AG04450 (cell line): ENCODE measurements at regions not wholly inside any gene's neighbourhood (a gene's known extent, or its start where the extent isn't known, plus 50 kb on each side); places are given as distances from the start of the nearest gene placed in this dataset.
"Not testable (repeated sequence)": the region's sequence is repeated elsewhere in the genome, so short reads cannot be mapped to it uniquely, and the experiment has no call there.

Experiments
- CTCF ChIA-PET: fragments of 300-600, 350-600 bp; formaldehyde crosslinking; extraction: SDS; loops from one replicate; lab custom pipeline; 2022; ENCODE audit warnings: antibody characterized with exemption, inconsistent platforms; lab: Charles Lee
- POLR2A ChIA-PET: fragments of 350-600 bp; formaldehyde crosslinking; extraction: SDS; loops from one replicate; lab custom pipeline; 2021; ENCODE audit warnings: antibody characterized with exemption, inconsistent platforms; lab: Yijun Ruan, JAX
- DNase-seq: peaks from one replicate; pipeline ENCODE4 v3.0.0-alpha.2; 2011; ENCODE audit warnings: low read depth, low spot score
- H3K27ac ChIP-seq: one replicate; pipeline ENCODE4 v1.5.1; 2012; ENCODE audit warnings: low read depth, low read length, control low read depth
- H3K27me3 ChIP-seq: one replicate; pipeline ENCODE4 v1.6.0; 2012; ENCODE audit warnings: low read length; ENCODE audit not compliant: control insufficient read depth, insufficient read depth
- H3K4me3 ChIP-seq: 2 replicates; pipeline ENCODE4 v1.5.1; 2011; ENCODE audit warnings: mild to moderate bottlenecking, low read depth, low read length, control low read depth
- H3K9me3 ChIP-seq: 2 replicates; pipeline ENCODE4 v1.5.1; 2012; ENCODE audit warnings: low read length; ENCODE audit not compliant: control insufficient read depth, insufficient read depth
- TF ChIP-seq, protein P1 (sequence below): IDR thresholded peaks from 2 replicates; pipeline ENCODE4 v1.5.1; 2011; ENCODE audit warnings: low read depth, low read length, control low read depth, inconsistent platforms

DNA sequence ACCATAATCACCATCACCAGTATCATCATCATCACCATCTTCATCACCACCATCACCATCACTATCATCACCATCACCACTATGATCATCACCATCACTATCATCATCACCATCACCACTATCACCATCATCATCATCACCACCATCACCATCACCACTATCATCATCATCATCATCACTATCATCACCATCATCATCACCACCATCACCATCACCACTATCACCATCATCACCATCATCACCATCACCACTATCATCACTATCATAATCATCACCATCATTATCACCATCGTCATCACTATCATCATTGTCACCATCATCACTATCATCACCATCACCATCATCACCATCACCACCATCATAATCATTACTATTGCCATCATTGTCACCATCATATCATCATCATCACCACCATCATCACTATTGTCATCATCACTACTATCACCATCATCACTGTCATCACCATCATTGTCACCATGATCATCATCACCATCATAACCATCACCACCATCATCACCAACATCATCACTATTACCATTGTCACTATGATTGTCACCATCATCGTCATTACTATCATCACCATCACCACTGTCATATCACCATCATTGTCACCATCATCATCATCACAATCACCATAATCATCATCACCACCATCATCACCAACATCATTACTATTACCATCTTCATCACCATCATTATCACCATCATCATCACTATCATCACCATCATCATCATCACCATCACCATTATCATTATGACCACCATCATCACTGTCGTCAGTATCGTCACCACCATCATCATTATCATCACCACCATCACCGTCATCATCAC lies 154.7 kb downstream of the ACTR3B start:
- POLR2A ChIA-PET, result no interaction called here
- Histone ChIP-seq H3K9me3 (peaks cover 9% of the 10 kb centered on the region), H3K4me3 (no peak overlapping the region), H3K27me3 (no peaks in the 10 kb centered on the region), H3K27ac (no peak overlapping the region)
- TF ChIP-seq, protein P1, sequence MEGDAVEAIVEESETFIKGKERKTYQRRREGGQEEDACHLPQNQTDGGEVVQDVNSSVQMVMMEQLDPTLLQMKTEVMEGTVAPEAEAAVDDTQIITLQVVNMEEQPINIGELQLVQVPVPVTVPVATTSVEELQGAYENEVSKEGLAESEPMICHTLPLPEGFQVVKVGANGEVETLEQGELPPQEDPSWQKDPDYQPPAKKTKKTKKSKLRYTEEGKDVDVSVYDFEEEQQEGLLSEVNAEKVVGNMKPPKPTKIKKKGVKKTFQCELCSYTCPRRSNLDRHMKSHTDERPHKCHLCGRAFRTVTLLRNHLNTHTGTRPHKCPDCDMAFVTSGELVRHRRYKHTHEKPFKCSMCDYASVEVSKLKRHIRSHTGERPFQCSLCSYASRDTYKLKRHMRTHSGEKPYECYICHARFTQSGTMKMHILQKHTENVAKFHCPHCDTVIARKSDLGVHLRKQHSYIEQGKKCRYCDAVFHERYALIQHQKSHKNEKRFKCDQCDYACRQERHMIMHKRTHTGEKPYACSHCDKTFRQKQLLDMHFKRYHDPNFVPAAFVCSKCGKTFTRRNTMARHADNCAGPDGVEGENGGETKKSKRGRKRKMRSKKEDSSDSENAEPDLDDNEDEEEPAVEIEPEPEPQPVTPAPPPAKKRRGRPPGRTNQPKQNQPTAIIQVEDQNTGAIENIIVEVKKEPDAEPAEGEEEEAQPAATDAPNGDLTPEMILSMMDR, result no peak
- no peak for DNase-seq
- CTCF ChIA-PET, result interaction anchor here (0.6 kb wide), 1 partner anchor 16 kb away, joined by 4 read pairs; no protein-coding TSS in a partner anchor

DNA sequence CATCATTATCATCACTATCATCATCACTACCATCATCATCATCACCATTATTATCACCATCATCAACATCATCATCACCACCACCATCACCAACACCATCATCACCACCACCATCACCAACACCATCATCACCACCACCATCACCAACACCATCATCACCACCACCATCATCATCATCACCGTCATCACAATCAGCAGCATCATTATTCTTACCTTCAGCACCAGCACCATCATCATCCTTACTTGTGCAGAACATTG lies 155.2 kb downstream of the ACTR3B start:
- H3K27ac ChIP-seq, CTCF ChIA-PET, DNase-seq, H3K9me3 ChIP-seq, H3K4me3 ChIP-seq, POLR2A ChIA-PET, H3K27me3 ChIP-seq: not testable (repeated sequence)

DNA sequence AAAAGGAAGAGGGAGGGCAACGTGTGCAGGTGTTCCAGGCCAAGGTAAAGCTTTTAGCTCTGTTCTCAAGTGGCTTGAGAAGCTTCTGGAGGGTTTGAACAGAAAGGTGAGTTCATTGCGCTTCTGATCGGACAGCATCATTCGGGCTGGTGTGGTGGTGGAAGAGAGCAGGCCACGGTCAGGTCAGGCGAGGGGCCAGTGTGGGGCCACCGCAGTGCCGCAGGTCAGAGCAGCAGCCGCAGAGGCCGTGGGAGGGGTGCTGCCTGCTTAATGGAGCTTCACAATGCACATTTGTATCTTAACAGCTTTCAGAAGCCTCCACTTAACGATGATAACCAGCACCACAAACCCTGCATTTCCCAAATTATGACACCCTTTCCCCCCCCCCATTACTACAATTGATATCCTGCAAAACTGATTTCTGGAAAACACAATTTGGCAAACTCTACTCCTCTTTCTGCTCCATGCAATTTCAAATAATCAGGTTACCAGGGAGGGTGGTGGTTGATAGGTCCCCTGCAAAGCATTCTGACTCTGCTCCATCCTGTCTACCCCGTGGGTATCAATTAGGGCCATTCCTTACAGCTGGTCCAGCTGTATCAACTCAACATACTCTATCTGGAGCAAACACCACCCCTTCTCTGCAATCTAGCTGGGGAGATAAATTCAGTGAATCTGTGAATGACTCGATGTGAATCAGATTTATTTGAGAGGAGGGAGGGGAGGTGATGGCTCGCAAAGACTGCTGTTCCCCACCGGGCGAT lies 162.9 kb downstream of the ACTR3B start:
- POLR2A ChIA-PET, result no interaction called here
- Histone ChIP-seq H3K27me3 (peaks cover 16% of the 10 kb centered on the region), H3K9me3 (peaks cover 15% of the 10 kb centered on the region), H3K4me3 (no peak overlapping the region), H3K27ac (no peak overlapping the region)
- no peak for DNase-seq
- CTCF ChIA-PET, result no interaction called here
- TF ChIP-seq, protein P1, result no peak

DNA sequence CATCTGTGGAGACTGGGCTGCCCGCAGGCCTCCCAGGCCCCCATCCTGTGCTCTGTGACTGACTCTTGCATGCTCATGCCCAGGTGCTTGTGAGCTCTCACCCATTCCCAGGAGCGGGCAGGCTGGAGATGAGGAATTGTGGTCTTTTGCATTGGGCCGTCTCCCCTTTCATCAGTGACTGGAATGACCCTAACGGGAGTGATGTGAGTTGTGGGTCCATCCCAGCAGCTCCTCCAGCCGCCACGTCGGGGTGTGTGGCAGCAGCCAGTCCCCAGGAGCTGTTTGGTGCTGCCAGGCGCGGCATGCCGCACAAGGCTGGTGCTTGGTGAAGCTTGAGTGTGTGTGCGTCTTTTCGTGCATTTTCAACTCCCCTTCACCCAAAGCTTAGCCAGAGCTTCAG lies 164.2 kb downstream of the ACTR3B start:
- Histone ChIP-seq H3K27ac (no peak overlapping the region), H3K9me3 (peaks cover 15% of the 10 kb centered on the region), H3K4me3 (no peak overlapping the region), H3K27me3 (peaks cover 16% of the 10 kb centered on the region)
- no peak for DNase-seq
- POLR2A ChIA-PET, result no interaction called here
- CTCF ChIA-PET, result no interaction called here
- TF ChIP-seq, protein P1, result no peak

DNA sequence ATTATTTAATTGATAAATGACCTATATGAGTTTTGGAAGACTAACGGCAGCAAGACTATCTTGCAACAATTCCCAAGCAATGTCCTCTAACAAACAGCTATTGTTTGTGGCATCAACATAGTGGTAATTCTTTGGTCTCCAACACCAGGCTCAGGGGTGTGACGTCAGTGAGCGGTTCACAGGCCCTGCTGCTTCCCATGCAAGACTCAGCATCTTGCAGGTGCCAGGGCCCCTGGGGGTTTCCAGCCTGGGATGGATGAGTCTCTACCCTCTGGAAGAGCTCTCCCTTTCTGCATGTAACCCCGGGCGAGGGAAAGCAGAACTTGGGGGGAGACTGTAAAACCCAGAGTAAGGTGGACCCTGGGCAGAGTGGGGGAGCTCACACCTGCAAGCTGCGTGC lies 164.7 kb downstream of the ACTR3B start:
- POLR2A ChIA-PET, result no interaction called here
- Histone ChIP-seq H3K9me3 (peaks cover 15% of the 10 kb centered on the region; the same call in 1 of the 2 replicates), H3K27ac (no peak overlapping the region), H3K4me3 (no peak overlapping the region), H3K27me3 (peaks cover 16% of the 10 kb centered on the region)
- TF ChIP-seq, protein P1, result no peak
- no peak for DNase-seq
- CTCF ChIA-PET, result no interaction called here
